Activated CD4-positive, alpha-beta memory T cell treated with anti-CD3 and anti-CD28 coated beads, Interleukin-2, amount 10 ng/mL, durations not matched to agents 7 days and 5 days (primary cell): ENCODE measurements at regions not wholly inside any gene's neighbourhood (a gene's known extent, or its start where the extent isn't known, plus 50 kb on each side); places are given as distances from the start of the nearest gene placed in this dataset.

Experiments used
- CTCF ChIA-PET: fragments of 350-600 bp; sonication (Branson Sonifier 250); formaldehyde crosslinking; loops from one replicate; lab custom pipeline; 2021; ENCODE audit warnings: antibody characterized with exemption, inconsistent platforms; lab: Charles Lee
- POLR2A ChIA-PET: fragments of 350-600 bp; sonication (Branson Sonifier 250); formaldehyde crosslinking; loops from one replicate; lab custom pipeline; 2021; ENCODE audit warnings: antibody characterized with exemption; lab: Charles Lee
- DNase-seq: peaks from one replicate; pipeline ENCODE4 v3.0.0-alpha.2; 2020
- H3K27ac Mint-ChIP-seq: one replicate; pipeline ENCODE4 v1.8.0; 2021; ENCODE audit warnings: mild to moderate bottlenecking, mixed read lengths
- H3K27me3 Mint-ChIP-seq: one replicate; pipeline ENCODE4 v1.8.0; 2021; ENCODE audit warnings: mixed read lengths
- H3K36me3 Mint-ChIP-seq: one replicate; pipeline ENCODE4 v1.8.0; 2021; ENCODE audit warnings: low read depth, mixed read lengths
- H3K4me1 Mint-ChIP-seq: one replicate; pipeline ENCODE4 v1.8.0; 2021; ENCODE audit warnings: mixed read lengths
- H3K4me3 Mint-ChIP-seq: one replicate; pipeline ENCODE4 v1.8.0; 2021; ENCODE audit warnings: mild to moderate bottlenecking, mixed read lengths
- H3K9me3 Mint-ChIP-seq: one replicate; pipeline ENCODE4 v1.8.0; 2021; ENCODE audit warnings: mixed read lengths

GRCh38 chr12:75725521-75726111 lies 214.2 kb upstream of the KRR1 start:
- Mint-ChIP-seq H3K27me3 (no peaks in the 10 kb centered on the region), H3K36me3 (peaks cover 6% of the 10 kb centered on the region), H3K9me3 (peaks cover 5% of the 10 kb centered on the region), H3K4me3 (no peak overlapping the region), H3K27ac (no peak overlapping the region), H3K4me1 (peaks cover 22% of the 10 kb centered on the region)
- DNase-seq, result no peak
- POLR2A ChIA-PET, result no interaction called here
- CTCF ChIA-PET, result interaction anchor here (1.1 kb wide), 1 partner anchor 12 kb away, joined by 3 read pairs; no protein-coding TSS in a partner anchor

- CTCF ChIA-PET, result interaction anchor here (1.1 kb wide), 1 partner anchor 13 kb away, joined by 3 read pairs; no protein-coding TSS in a partner anchor
- Mint-ChIP-seq H3K4me1 (peaks cover 22% of the 10 kb centered on the region), H3K27ac (no peak overlapping the region), H3K36me3 (peaks cover 9% of the 10 kb centered on the region), H3K27me3 (no peaks in the 10 kb centered on the region), H3K9me3 (peaks cover 5% of the 10 kb centered on the region), H3K4me3 (no peak overlapping the region)
- no peak for DNase-seq
- POLR2A ChIA-PET, result no interaction called here
These were observed 213.5 kb upstream of the KRR1 start for GRCh38 chr12:75724928-75725312.

- Mint-ChIP-seq H3K4me3 (no peak overlapping the region), H3K4me1 (peaks cover 22% of the 10 kb centered on the region), H3K36me3 (peaks cover 9% of the 10 kb centered on the region), H3K27me3 (no peaks in the 10 kb centered on the region), H3K27ac (no peak overlapping the region), H3K9me3 (peaks cover 5% of the 10 kb centered on the region)
- DNase-seq, result no peak
- POLR2A ChIA-PET, result no interaction called here
- CTCF ChIA-PET, result no interaction called here
These were observed 213.0 kb upstream of the KRR1 start for GRCh38 chr12:75724307-75724927.

- peaks cover 9% of the 10 kb centered on the region for H3K36me3 Mint-ChIP-seq
- H3K27me3 Mint-ChIP-seq, result no peaks in the 10 kb centered on the region
- ChIA-PET CTCF (no interaction called here), POLR2A (interaction anchor here (0.6 kb wide), 1 partner anchor 917 kb away, joined by 4 read pairs; no protein-coding TSS in a partner anchor)
- peaks cover 5% of the 10 kb centered on the region for H3K9me3 Mint-ChIP-seq
- peak overlapping the region; percentile 63 for H3K27ac Mint-ChIP-seq
- H3K4me1 Mint-ChIP-seq, result peaks cover 22% of the 10 kb centered on the region
- DNase-seq, result peak; percentile 56
- H3K4me3 Mint-ChIP-seq, result no peak overlapping the region
These were observed 211.3 kb upstream of the KRR1 start for GRCh38 chr12:75722714-75723200.

GRCh38 chr12:75721796-75722195 lies 210.4 kb upstream of the KRR1 start:
- Mint-ChIP-seq H3K27ac (no peak overlapping the region), H3K36me3 (peaks cover 9% of the 10 kb centered on the region), H3K9me3 (peaks cover 5% of the 10 kb centered on the region), H3K4me1 (peaks cover 22% of the 10 kb centered on the region), H3K27me3 (no peaks in the 10 kb centered on the region), H3K4me3 (no peak overlapping the region)
- DNase-seq, result no peak
- CTCF ChIA-PET, result interaction anchor here (1.0 kb wide), 1 partner anchor 238 kb away, joined by 3 read pairs; no protein-coding TSS in a partner anchor
- POLR2A ChIA-PET, result interaction anchor here (0.5 kb wide), 1 partner anchor 8 kb away, joined by 3 read pairs; no protein-coding TSS in a partner anchor

- no peak overlapping the region for H3K4me3 Mint-ChIP-seq
- peaks cover 22% of the 10 kb centered on the region for H3K4me1 Mint-ChIP-seq
- no peaks in the 10 kb centered on the region for H3K27me3 Mint-ChIP-seq
- ChIA-PET CTCF (interaction anchor here (1.0 kb wide), 1 partner anchor 237 kb away, joined by 3 read pairs; no protein-coding TSS in a partner anchor), POLR2A (interaction anchor here (0.5 kb wide), 1 partner anchor 8 kb away, joined by 3 read pairs; no protein-coding TSS in a partner anchor)
- no peak for DNase-seq
- H3K9me3 Mint-ChIP-seq, result peaks cover 5% of the 10 kb centered on the region
- peaks cover 9% of the 10 kb centered on the region for H3K36me3 Mint-ChIP-seq
- H3K27ac Mint-ChIP-seq, result no peak overlapping the region
These were observed 209.6 kb upstream of the KRR1 start for GRCh38 chr12:75720812-75721641.

- no peak for DNase-seq
- H3K9me3 Mint-ChIP-seq, result no peaks in the 10 kb centered on the region
- H3K27me3 Mint-ChIP-seq, result peaks cover 2% of the 10 kb centered on the region
- POLR2A ChIA-PET, result no interaction called here
- peaks cover 6% of the 10 kb centered on the region for H3K36me3 Mint-ChIP-seq
- H3K4me3 Mint-ChIP-seq, result no peak overlapping the region
- no peak overlapping the region for H3K27ac Mint-ChIP-seq
- CTCF ChIA-PET, result interaction anchor here (1.2 kb wide), 1 partner anchor 319 kb away, joined by 3 read pairs; no protein-coding TSS in a partner anchor
- peaks cover 19% of the 10 kb centered on the region for H3K4me1 Mint-ChIP-seq
These were observed 206.5 kb upstream of the KRR1 start for GRCh38 chr12:75717902-75718301.

- Mint-ChIP-seq H3K36me3 (peaks cover 3% of the 10 kb centered on the region), H3K4me3 (no peak overlapping the region), H3K4me1 (peaks cover 13% of the 10 kb centered on the region), H3K9me3 (no peaks in the 10 kb centered on the region), H3K27me3 (peaks cover 2% of the 10 kb centered on the region), H3K27ac (no peak overlapping the region)
- CTCF ChIA-PET, result no interaction called here
- POLR2A ChIA-PET, result interaction anchor here (1.5 kb wide), 1 partner anchor 315 kb away, joined by 3 read pairs; the partner anchor contains the start of gene PHLDA1
- DNase-seq, result no peak
These were observed 205.0 kb upstream of the KRR1 start for GRCh38 chr12:75716291-75717025.

- no peaks in the 10 kb centered on the region for H3K9me3 Mint-ChIP-seq
- H3K27ac Mint-ChIP-seq, result no peak overlapping the region
- H3K4me3 Mint-ChIP-seq, result no peak overlapping the region
- peaks cover 12% of the 10 kb centered on the region for H3K4me1 Mint-ChIP-seq
- H3K27me3 Mint-ChIP-seq, result peaks cover 2% of the 10 kb centered on the region
- ChIA-PET POLR2A (interaction anchor here (1.0 kb wide), 1 partner anchor 315 kb away, joined by 3 read pairs; no protein-coding TSS in a partner anchor), CTCF (no interaction called here)
- H3K36me3 Mint-ChIP-seq, result peaks cover 3% of the 10 kb centered on the region
- no peak for DNase-seq
These were observed 204.3 kb upstream of the KRR1 start for GRCh38 chr12:75715682-75716081.

GRCh38 chr12:75715323-75715644 lies 203.9 kb upstream of the KRR1 start:
- peaks cover 2% of the 10 kb centered on the region for H3K27me3 Mint-ChIP-seq
- peaks cover 12% of the 10 kb centered on the region for H3K4me1 Mint-ChIP-seq
- POLR2A ChIA-PET, result interaction anchor here (1.0 kb wide), 1 partner anchor 316 kb away, joined by 3 read pairs; no protein-coding TSS in a partner anchor

GRCh38 chr12:75714462-75715322 lies 203.3 kb upstream of the KRR1 start:
- H3K27ac Mint-ChIP-seq, result no peak overlapping the region
- no peak for DNase-seq
- H3K4me1 Mint-ChIP-seq, result peaks cover 12% of the 10 kb centered on the region
- CTCF ChIA-PET, result no interaction called here
- POLR2A ChIA-PET, result interaction anchor here (1.0 kb wide), 1 partner anchor 316 kb away, joined by 3 read pairs; no protein-coding TSS in a partner anchor
- peaks cover 2% of the 10 kb centered on the region for H3K27me3 Mint-ChIP-seq
- no peaks in the 10 kb centered on the region for H3K36me3 Mint-ChIP-seq
- H3K9me3 Mint-ChIP-seq, result no peaks in the 10 kb centered on the region
- H3K4me3 Mint-ChIP-seq, result no peak overlapping the region

More at GRCh38 chr12:75715323-75715644, 203.9 kb upstream of the KRR1 start:
- Mint-ChIP-seq H3K9me3 (no peaks in the 10 kb centered on the region), H3K27ac (no peak overlapping the region), H3K4me3 (no peak overlapping the region), H3K36me3 (peaks cover under 1% of the 10 kb centered on the region)
- DNase-seq, result no peak
- CTCF ChIA-PET, result no interaction called here
